Adrenal gland (tissue), 5 donors: ENCODE measurements at regions not wholly inside any gene's neighbourhood (a gene's known extent, or its start where the extent isn't known, plus 50 kb on each side); places are given as distances from the start of the nearest gene placed in this dataset.

ENCODE experiments used
- POLR2A ChIP-seq, 2 donors: fragments of 450-650 bp; IDR thresholded peaks; one replicate each; pipeline ENCODE4 v1.6.1; 2017; ENCODE audit warnings: antibody characterized with exemption in 2 of 2, mild to moderate bottlenecking in 2 of 2, moderate library complexity in 1 of 2
- TF ChIP-seq, protein P1 (sequence below), 6 experiments: fragments of 450-650 bp in 4 of 6; fragments of 200-600 bp in 2 of 6; sonication (generic) in 1 of 6; IDR thresholded peaks; 1 replicate in 5 of 6; 2 replicates in 1 of 6; pipeline versions ENCODE4 v1.5.1 to v1.8.0; 2016 to 2021; ENCODE audit warnings: antibody characterized with exemption in 6 of 6, mild to moderate bottlenecking in 2 of 6, moderate library complexity in 1 of 6
- donor health status: DM: no; HTN: no; CAD: no.

DNA sequence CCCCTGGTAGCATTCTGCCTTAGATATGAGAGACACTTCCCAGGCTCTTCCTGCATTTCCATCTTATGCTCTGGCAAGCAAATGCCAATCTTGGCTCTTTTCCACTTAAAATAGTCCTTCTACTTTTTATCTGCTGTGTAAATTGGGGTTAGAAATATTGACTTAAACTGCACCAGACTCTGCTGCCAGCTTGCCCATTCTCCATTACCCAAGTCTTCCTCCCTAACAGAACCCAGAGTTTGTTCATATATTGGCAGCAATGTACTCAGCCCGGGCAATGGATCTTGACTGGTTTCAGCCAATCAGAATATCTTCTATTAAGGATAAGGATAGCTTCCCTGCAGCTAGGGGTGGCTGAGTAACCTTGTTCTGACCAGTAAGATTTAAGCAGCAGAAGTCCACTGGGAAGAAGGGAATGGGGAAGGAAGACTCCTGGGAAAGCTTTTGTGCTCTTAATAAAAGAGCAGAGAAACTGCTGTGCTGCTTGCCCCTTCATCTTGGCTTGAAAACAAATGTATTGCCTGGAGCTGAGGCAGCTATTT, 177.1 kb downstream of the KCNRG start:
- TF ChIP-seq, protein P1, sequence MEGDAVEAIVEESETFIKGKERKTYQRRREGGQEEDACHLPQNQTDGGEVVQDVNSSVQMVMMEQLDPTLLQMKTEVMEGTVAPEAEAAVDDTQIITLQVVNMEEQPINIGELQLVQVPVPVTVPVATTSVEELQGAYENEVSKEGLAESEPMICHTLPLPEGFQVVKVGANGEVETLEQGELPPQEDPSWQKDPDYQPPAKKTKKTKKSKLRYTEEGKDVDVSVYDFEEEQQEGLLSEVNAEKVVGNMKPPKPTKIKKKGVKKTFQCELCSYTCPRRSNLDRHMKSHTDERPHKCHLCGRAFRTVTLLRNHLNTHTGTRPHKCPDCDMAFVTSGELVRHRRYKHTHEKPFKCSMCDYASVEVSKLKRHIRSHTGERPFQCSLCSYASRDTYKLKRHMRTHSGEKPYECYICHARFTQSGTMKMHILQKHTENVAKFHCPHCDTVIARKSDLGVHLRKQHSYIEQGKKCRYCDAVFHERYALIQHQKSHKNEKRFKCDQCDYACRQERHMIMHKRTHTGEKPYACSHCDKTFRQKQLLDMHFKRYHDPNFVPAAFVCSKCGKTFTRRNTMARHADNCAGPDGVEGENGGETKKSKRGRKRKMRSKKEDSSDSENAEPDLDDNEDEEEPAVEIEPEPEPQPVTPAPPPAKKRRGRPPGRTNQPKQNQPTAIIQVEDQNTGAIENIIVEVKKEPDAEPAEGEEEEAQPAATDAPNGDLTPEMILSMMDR (IDR thresholded peaks at IDR 0.05), result no peak
- TF ChIP-seq POLR2A (IDR thresholded peaks at IDR 0.05), result no peak
